ENCODE measurements at regions not wholly inside any gene's neighbourhood (a gene's known extent, or its start where the extent isn't known, plus 50 kb on each side); places are given as distances from the start of the nearest gene placed in this dataset.

- Histone ChIP-seq H3K27me3 (ENCODE audit: control insufficient read depth, insufficient read depth, low read length) (no peaks in the 10 kb centered on the region), H3K9ac (ENCODE audit: low read length) (no peak overlapping the region), H3K4me3 (ENCODE audit: low read length) (no peak overlapping the region)
These were observed 854.8 kb upstream of the KLHL29 start for GRCh38 chr2:22530131-22530530.

GRCh38 chr2:22536133-22536532 is 848.8 kb upstream of the KLHL29 start:
- H3K27ac ChIP-seq (ENCODE audit: low read depth, low read length) = no peak overlapping the region
- no peak overlapping the region for H3K9ac ChIP-seq (ENCODE audit: low read length)
- no peak overlapping the region for H3K4me3 ChIP-seq (ENCODE audit: low read length)
- H3K27me3 ChIP-seq (ENCODE audit: control insufficient read depth, insufficient read depth, low read length) = no peaks in the 10 kb centered on the region
- no peaks in the 10 kb centered on the region for H3K36me3 ChIP-seq (ENCODE audit: control insufficient read depth, insufficient read depth, low read length)
- H3K4me1 ChIP-seq (ENCODE audit: control insufficient read depth, insufficient read depth, low read length) = no peaks in the 10 kb centered on the region

More at GRCh38 chr2:22530131-22530530, 854.8 kb upstream of the KLHL29 start:
- H3K4me1 ChIP-seq (ENCODE audit: control insufficient read depth, insufficient read depth, low read length) = no peaks in the 10 kb centered on the region
- no peaks in the 10 kb centered on the region for H3K36me3 ChIP-seq (ENCODE audit: control insufficient read depth, insufficient read depth, low read length)
- no peak overlapping the region for H3K27ac ChIP-seq (ENCODE audit: low read depth, low read length)

- H3K27me3 ChIP-seq (ENCODE audit: control insufficient read depth, insufficient read depth, low read length) = no peaks in the 10 kb centered on the region
- no peaks in the 10 kb centered on the region for H3K36me3 ChIP-seq (ENCODE audit: control insufficient read depth, insufficient read depth, low read length)
- H3K9ac ChIP-seq (ENCODE audit: low read length) = no peak overlapping the region
- no peaks in the 10 kb centered on the region for H3K4me1 ChIP-seq (ENCODE audit: control insufficient read depth, insufficient read depth, low read length)
- no peak overlapping the region for H3K27ac ChIP-seq (ENCODE audit: low read depth, low read length)
- no peak overlapping the region for H3K4me3 ChIP-seq (ENCODE audit: low read length)
These were observed 830.5 kb upstream of the KLHL29 start for GRCh38 chr2:22554453-22554852.

- Histone ChIP-seq H3K27ac (ENCODE audit: low read depth, low read length) (no peak overlapping the region), H3K4me1 (ENCODE audit: control insufficient read depth, insufficient read depth, low read length) (no peaks in the 10 kb centered on the region), H3K27me3 (ENCODE audit: control insufficient read depth, insufficient read depth, low read length) (no peaks in the 10 kb centered on the region), H3K9ac (ENCODE audit: low read length) (no peak overlapping the region), H3K4me3 (ENCODE audit: low read length) (no peak overlapping the region), H3K36me3 (ENCODE audit: control insufficient read depth, insufficient read depth, low read length) (no peaks in the 10 kb centered on the region)
These were observed 827.6 kb upstream of the KLHL29 start for GRCh38 chr2:22557406-22557805.

GRCh38 chr2:22560021-22560420 is 825.0 kb upstream of the KLHL29 start:
- no peak overlapping the region for H3K4me3 ChIP-seq (ENCODE audit: low read length)
- no peaks in the 10 kb centered on the region for H3K36me3 ChIP-seq (ENCODE audit: control insufficient read depth, insufficient read depth, low read length)

GRCh38 chr2:22579341-22579740 is 805.6 kb upstream of the KLHL29 start:
- Histone ChIP-seq H3K4me1 (ENCODE audit: control insufficient read depth, insufficient read depth, low read length) (no peaks in the 10 kb centered on the region), H3K9ac (ENCODE audit: low read length) (no peak overlapping the region), H3K27me3 (ENCODE audit: control insufficient read depth, insufficient read depth, low read length) (no peaks in the 10 kb centered on the region), H3K27ac (ENCODE audit: low read depth, low read length) (no peak overlapping the region), H3K4me3 (ENCODE audit: low read length) (no peak overlapping the region), H3K36me3 (ENCODE audit: control insufficient read depth, insufficient read depth, low read length) (no peaks in the 10 kb centered on the region)

More at GRCh38 chr2:22560021-22560420, 825.0 kb upstream of the KLHL29 start:
- Histone ChIP-seq H3K27me3 (ENCODE audit: control insufficient read depth, insufficient read depth, low read length) (no peaks in the 10 kb centered on the region), H3K9ac (ENCODE audit: low read length) (no peak overlapping the region), H3K27ac (ENCODE audit: low read depth, low read length) (no peak overlapping the region), H3K4me1 (ENCODE audit: control insufficient read depth, insufficient read depth, low read length) (no peaks in the 10 kb centered on the region)

- H3K27me3 ChIP-seq (ENCODE audit: control insufficient read depth, insufficient read depth, low read length) = no peaks in the 10 kb centered on the region
- H3K4me3 ChIP-seq (ENCODE audit: low read length) = no peak overlapping the region
- no peaks in the 10 kb centered on the region for H3K4me1 ChIP-seq (ENCODE audit: control insufficient read depth, insufficient read depth, low read length)
- H3K27ac ChIP-seq (ENCODE audit: low read depth, low read length) = no peak overlapping the region
- no peaks in the 10 kb centered on the region for H3K36me3 ChIP-seq (ENCODE audit: control insufficient read depth, insufficient read depth, low read length)
- H3K9ac ChIP-seq (ENCODE audit: low read length) = no peak overlapping the region
These were observed 802.9 kb upstream of the KLHL29 start for GRCh38 chr2:22582107-22582506.

- Histone ChIP-seq H3K27me3 (ENCODE audit: control insufficient read depth, insufficient read depth, low read length) (no peaks in the 10 kb centered on the region), H3K4me3 (ENCODE audit: low read length) (no peak overlapping the region), H3K27ac (ENCODE audit: low read depth, low read length) (no peak overlapping the region), H3K36me3 (ENCODE audit: control insufficient read depth, insufficient read depth, low read length) (no peaks in the 10 kb centered on the region), H3K4me1 (ENCODE audit: control insufficient read depth, insufficient read depth, low read length) (no peaks in the 10 kb centered on the region), H3K9ac (ENCODE audit: low read length) (no peak overlapping the region)
These were observed 788.7 kb upstream of the KLHL29 start for GRCh38 chr2:22596306-22596705.

GRCh38 chr2:22600156-22600555 is 784.8 kb upstream of the KLHL29 start:
- Histone ChIP-seq H3K27me3 (ENCODE audit: control insufficient read depth, insufficient read depth, low read length) (no peaks in the 10 kb centered on the region), H3K9ac (ENCODE audit: low read length) (no peak overlapping the region), H3K4me3 (ENCODE audit: low read length) (no peak overlapping the region), H3K36me3 (ENCODE audit: control insufficient read depth, insufficient read depth, low read length) (no peaks in the 10 kb centered on the region), H3K4me1 (ENCODE audit: control insufficient read depth, insufficient read depth, low read length) (no peaks in the 10 kb centered on the region), H3K27ac (ENCODE audit: low read depth, low read length) (no peak overlapping the region)

GRCh38 chr2:22600999-22601398 is 784.0 kb upstream of the KLHL29 start:
- H3K4me1 ChIP-seq (ENCODE audit: control insufficient read depth, insufficient read depth, low read length) = no peaks in the 10 kb centered on the region
- no peak overlapping the region for H3K27ac ChIP-seq (ENCODE audit: low read depth, low read length)
- H3K27me3 ChIP-seq (ENCODE audit: control insufficient read depth, insufficient read depth, low read length) = no peaks in the 10 kb centered on the region
- no peaks in the 10 kb centered on the region for H3K36me3 ChIP-seq (ENCODE audit: control insufficient read depth, insufficient read depth, low read length)
- H3K9ac ChIP-seq (ENCODE audit: low read length) = no peak overlapping the region
- no peak overlapping the region for H3K4me3 ChIP-seq (ENCODE audit: low read length)

GRCh38 chr2:22604136-22604535 is 780.8 kb upstream of the KLHL29 start:
- Histone ChIP-seq H3K4me1 (ENCODE audit: control insufficient read depth, insufficient read depth, low read length) (no peaks in the 10 kb centered on the region), H3K27ac (ENCODE audit: low read depth, low read length) (no peak overlapping the region), H3K36me3 (ENCODE audit: control insufficient read depth, insufficient read depth, low read length) (no peaks in the 10 kb centered on the region), H3K27me3 (ENCODE audit: control insufficient read depth, insufficient read depth, low read length) (no peaks in the 10 kb centered on the region), H3K9ac (ENCODE audit: low read length) (no peak overlapping the region), H3K4me3 (ENCODE audit: low read length) (no peak overlapping the region)

- H3K27me3 ChIP-seq (ENCODE audit: control insufficient read depth, insufficient read depth, low read length) = no peaks in the 10 kb centered on the region
- no peak overlapping the region for H3K27ac ChIP-seq (ENCODE audit: low read depth, low read length)
- H3K9ac ChIP-seq (ENCODE audit: low read length) = no peak overlapping the region
These were observed 768.9 kb upstream of the KLHL29 start for GRCh38 chr2:22616031-22616430.

GRCh38 chr2:22623620-22624019 is 761.4 kb upstream of the KLHL29 start:
- H3K9ac ChIP-seq (ENCODE audit: low read length) = no peak overlapping the region
- H3K27ac ChIP-seq (ENCODE audit: low read depth, low read length) = no peak overlapping the region
- no peak overlapping the region for H3K4me3 ChIP-seq (ENCODE audit: low read length)
- H3K27me3 ChIP-seq (ENCODE audit: control insufficient read depth, insufficient read depth, low read length) = no peaks in the 10 kb centered on the region
- peaks cover 8% of the 10 kb centered on the region for H3K4me1 ChIP-seq (ENCODE audit: control insufficient read depth, insufficient read depth, low read length)
- H3K36me3 ChIP-seq (ENCODE audit: control insufficient read depth, insufficient read depth, low read length) = no peaks in the 10 kb centered on the region

More at GRCh38 chr2:22616031-22616430, 768.9 kb upstream of the KLHL29 start:
- H3K4me3 ChIP-seq (ENCODE audit: low read length) = no peak overlapping the region
- H3K4me1 ChIP-seq (ENCODE audit: control insufficient read depth, insufficient read depth, low read length) = no peaks in the 10 kb centered on the region
- no peaks in the 10 kb centered on the region for H3K36me3 ChIP-seq (ENCODE audit: control insufficient read depth, insufficient read depth, low read length)

Data from rectal smooth muscle tissue (tissue), 1 donor.